SJCRH30 (cell line): ENCODE measurements at regions not wholly inside any gene's neighbourhood (a gene's known extent, or its start where the extent isn't known, plus 50 kb on each side); places are given as distances from the start of the nearest gene placed in this dataset.

Experiments
- DNase-seq, 2 experiments: peaks; one replicate each; pipeline ENCODE4 v3.0.0-alpha.2; 2015 to 2020
- H3K27ac ChIP-seq: fragments of 250-450 bp; sonication (Bioruptor Pico); 2 replicates; pipeline ENCODE4 v1.5.1; 2020; ENCODE audit warnings: mild to moderate bottlenecking, moderate library complexity
- H3K27me3 ChIP-seq: fragments of 250-450 bp; sonication (Bioruptor Pico); 2 replicates; pipeline ENCODE4 v1.5.1; 2020; ENCODE audit warnings: mild to moderate bottlenecking, moderate library complexity
- H3K36me3 ChIP-seq: fragments of 250-450 bp; sonication (Bioruptor Pico); 2 replicates; pipeline ENCODE4 v1.5.1; 2020; ENCODE audit warnings: mild to moderate bottlenecking, moderate library complexity
- H3K4me1 ChIP-seq: fragments of 250-450 bp; sonication (Bioruptor Pico); 2 replicates; pipeline ENCODE4 v1.5.1; 2020; ENCODE audit warnings: mild to moderate bottlenecking, moderate library complexity
- H3K4me3 ChIP-seq: fragments of 250-450 bp; sonication (Bioruptor Pico); 2 replicates; pipeline ENCODE4 v1.5.1; 2020; ENCODE audit warnings: mild to moderate bottlenecking, moderate library complexity
- H3K9me3 ChIP-seq: fragments of 250-450 bp; sonication (Bioruptor Pico); replicated peaks from 2 replicates; pipeline ENCODE4 v1.5.1; 2020; ENCODE audit warnings: mild to moderate bottlenecking, moderate library complexity

GRCh38 chr6:14058029-14058695, 59.4 kb upstream of the CD83 start:
- Histone ChIP-seq H3K4me1 (no peaks in the 10 kb centered on the region), H3K36me3 (no peaks in the 10 kb centered on the region), H3K4me3 (no peak overlapping the region), H3K27me3 (no peaks in the 10 kb centered on the region), H3K9me3 (no peaks in the 10 kb centered on the region), H3K27ac (no peak overlapping the region)
- DNase-seq = no peak

- H3K36me3 ChIP-seq = no peaks in the 10 kb centered on the region
- no peak overlapping the region for H3K27ac ChIP-seq
- no peaks in the 10 kb centered on the region for H3K4me1 ChIP-seq
- H3K9me3 ChIP-seq = no peaks in the 10 kb centered on the region
- DNase-seq = no peak
- no peak overlapping the region for H3K4me3 ChIP-seq
- H3K27me3 ChIP-seq = no peaks in the 10 kb centered on the region
Measured at GRCh38 chr6:14058735-14059134, 58.8 kb upstream of the CD83 start.

GRCh38 chr6:14059791-14060436, 57.7 kb upstream of the CD83 start:
- Histone ChIP-seq H3K36me3 (no peaks in the 10 kb centered on the region), H3K4me3 (no peak overlapping the region), H3K27ac (no peak overlapping the region), H3K9me3 (no peaks in the 10 kb centered on the region), H3K4me1 (no peaks in the 10 kb centered on the region), H3K27me3 (no peaks in the 10 kb centered on the region)
- no peak for DNase-seq

GRCh38 chr6:14060971-14061370, 56.6 kb upstream of the CD83 start:
- no peaks in the 10 kb centered on the region for H3K4me1 ChIP-seq
- DNase-seq = no peak
- no peaks in the 10 kb centered on the region for H3K9me3 ChIP-seq
- no peaks in the 10 kb centered on the region for H3K36me3 ChIP-seq
- H3K27me3 ChIP-seq = no peaks in the 10 kb centered on the region
- H3K4me3 ChIP-seq = no peak overlapping the region
- no peak overlapping the region for H3K27ac ChIP-seq

- H3K27ac ChIP-seq = no peak overlapping the region
- H3K4me1 ChIP-seq = no peaks in the 10 kb centered on the region
- DNase-seq = no peak
- H3K4me3 ChIP-seq = no peak overlapping the region
- H3K36me3 ChIP-seq = no peaks in the 10 kb centered on the region
- H3K9me3 ChIP-seq = no peaks in the 10 kb centered on the region
- no peaks in the 10 kb centered on the region for H3K27me3 ChIP-seq
Measured at GRCh38 chr6:14061643-14062042, 55.9 kb upstream of the CD83 start.

- H3K27ac ChIP-seq = no peak overlapping the region
- H3K27me3 ChIP-seq = no peaks in the 10 kb centered on the region
- H3K36me3 ChIP-seq = no peaks in the 10 kb centered on the region
- H3K9me3 ChIP-seq = no peaks in the 10 kb centered on the region
- no peak for DNase-seq
- no peak overlapping the region for H3K4me3 ChIP-seq
- no peaks in the 10 kb centered on the region for H3K4me1 ChIP-seq
Measured at GRCh38 chr6:14062345-14063029, 55.1 kb upstream of the CD83 start.

- Histone ChIP-seq H3K9me3 (no peaks in the 10 kb centered on the region), H3K4me3 (no peak overlapping the region), H3K27ac (no peak overlapping the region), H3K4me1 (no peaks in the 10 kb centered on the region), H3K27me3 (no peaks in the 10 kb centered on the region), H3K36me3 (no peaks in the 10 kb centered on the region)
- DNase-seq = no peak
Measured at GRCh38 chr6:14063756-14064155, 53.8 kb upstream of the CD83 start.

GRCh38 chr6:14065350-14065749, 52.2 kb upstream of the CD83 start:
- no peaks in the 10 kb centered on the region for H3K27me3 ChIP-seq
- no peaks in the 10 kb centered on the region for H3K36me3 ChIP-seq
- no peaks in the 10 kb centered on the region for H3K9me3 ChIP-seq
- H3K4me1 ChIP-seq = no peaks in the 10 kb centered on the region
- no peak overlapping the region for H3K27ac ChIP-seq
- no peak for DNase-seq
- no peak overlapping the region for H3K4me3 ChIP-seq

GRCh38 chr6:14066782-14067406, 50.7 kb upstream of the CD83 start:
- Histone ChIP-seq H3K36me3 (no peaks in the 10 kb centered on the region), H3K4me3 (no peak overlapping the region), H3K4me1 (no peaks in the 10 kb centered on the region), H3K27ac (no peak overlapping the region), H3K27me3 (no peaks in the 10 kb centered on the region), H3K9me3 (no peaks in the 10 kb centered on the region)
- DNase-seq = peak in 1 of 2 experiments; percentile 62

GRCh38 chr6:14067656-14068055, 49.9 kb upstream of the CD83 start:
- Histone ChIP-seq H3K4me3 (no peak overlapping the region), H3K27me3 (no peaks in the 10 kb centered on the region), H3K9me3 (no peaks in the 10 kb centered on the region), H3K4me1 (no peaks in the 10 kb centered on the region), H3K27ac (no peak overlapping the region), H3K36me3 (no peaks in the 10 kb centered on the region)
- DNase-seq = no peak
